HG02885 (cell line): ENCODE measurements at regions not wholly inside any gene's neighbourhood (a gene's known extent, or its start where the extent isn't known, plus 50 kb on each side); places are given as distances from the start of the nearest gene placed in this dataset.

Experiments
- ATAC-seq: cut with Tn5 transposase; IDR thresholded peaks from one replicate; pipeline ENCODE4 v1.9.1; 2021; ENCODE audit warnings: mild to moderate bottlenecking; ENCODE audit not compliant: unreplicated experiment, poor library complexity

DNA sequence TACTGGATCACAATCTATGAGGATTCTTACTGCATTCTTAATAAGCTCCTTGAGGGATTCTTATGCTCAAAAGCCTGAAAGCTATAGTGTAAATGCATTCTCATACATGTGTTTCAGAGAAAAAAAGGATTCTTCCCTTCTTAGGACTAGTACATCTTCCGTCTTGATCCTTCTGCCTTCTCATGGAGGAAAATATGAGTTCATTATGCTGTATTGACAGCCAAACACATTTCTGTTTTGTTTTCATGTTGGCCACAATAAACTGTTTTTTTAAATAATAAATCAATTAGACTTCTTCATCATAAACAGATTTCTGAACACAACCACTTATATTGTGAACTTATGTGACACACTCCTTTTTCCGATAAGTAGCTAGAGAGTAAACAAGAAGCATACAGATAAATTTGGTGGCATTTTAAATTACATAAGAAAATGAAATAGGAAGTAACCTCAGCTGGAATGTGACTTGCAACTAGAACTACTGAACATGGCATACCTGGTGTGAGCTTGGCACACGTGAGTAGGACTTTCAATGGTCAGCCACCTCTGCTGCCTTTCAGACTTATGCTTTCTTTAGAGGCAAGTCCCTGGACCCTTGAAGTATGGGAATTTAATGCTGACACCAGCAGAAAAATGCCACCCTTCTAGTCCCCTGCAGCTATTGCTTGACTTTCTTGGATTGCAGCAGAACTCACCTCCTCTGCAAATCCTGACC lies 350.4 kb downstream of the BCKDHB start:
- no peak for ATAC-seq

DNA sequence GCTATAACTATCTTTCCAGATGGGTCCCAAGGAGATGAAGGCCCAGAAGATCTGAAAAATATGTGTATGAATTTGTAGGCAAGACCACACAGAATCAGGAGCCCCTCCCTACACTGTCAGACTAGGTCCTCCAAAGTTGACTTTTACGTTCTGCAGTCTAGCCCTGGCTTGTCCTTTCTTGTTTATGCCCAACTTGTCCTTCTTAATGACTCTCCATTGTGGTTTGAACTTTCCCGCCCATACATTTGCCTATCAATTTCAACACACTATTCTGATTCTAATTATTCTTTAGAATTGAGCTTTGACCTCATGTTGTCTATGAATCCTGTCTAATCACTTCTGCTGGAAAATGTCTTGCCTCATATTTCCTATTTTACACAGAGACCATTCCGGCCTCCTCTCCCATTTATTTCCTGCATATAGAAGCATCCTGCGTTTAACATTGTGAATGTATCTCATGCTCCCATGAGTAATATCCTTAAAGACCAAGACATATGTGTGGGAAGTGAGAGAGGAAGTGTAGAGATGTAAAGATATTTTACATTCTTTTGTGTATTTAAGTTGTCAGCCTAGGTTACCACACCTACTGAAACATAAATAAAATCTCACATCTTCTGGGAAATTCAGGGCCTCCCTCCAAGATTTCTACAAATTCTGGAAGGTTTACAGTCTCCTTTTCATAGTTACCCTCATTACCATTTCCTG lies 348.3 kb downstream of the BCKDHB start:
- no peak for ATAC-seq

DNA sequence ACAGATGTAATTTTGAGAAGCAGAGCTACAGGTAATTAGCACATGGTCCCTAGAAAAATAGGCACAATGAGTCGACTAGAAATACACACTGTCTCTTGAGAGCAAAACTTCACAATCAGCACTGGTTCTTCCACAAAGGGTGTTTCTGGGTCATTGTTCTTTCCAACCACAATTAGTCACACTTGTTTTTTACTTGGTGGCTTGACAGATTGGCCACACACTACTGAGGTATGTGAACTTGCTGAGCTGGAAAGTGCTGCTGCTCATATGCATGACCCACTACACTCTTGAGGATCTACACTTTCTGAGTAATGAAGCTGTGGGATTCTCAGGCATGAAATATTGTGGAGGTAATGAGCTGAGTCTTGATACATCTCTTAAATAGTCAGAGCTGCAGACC lies 347.7 kb downstream of the BCKDHB start:
- ATAC-seq, result peak; percentile 82

DNA sequence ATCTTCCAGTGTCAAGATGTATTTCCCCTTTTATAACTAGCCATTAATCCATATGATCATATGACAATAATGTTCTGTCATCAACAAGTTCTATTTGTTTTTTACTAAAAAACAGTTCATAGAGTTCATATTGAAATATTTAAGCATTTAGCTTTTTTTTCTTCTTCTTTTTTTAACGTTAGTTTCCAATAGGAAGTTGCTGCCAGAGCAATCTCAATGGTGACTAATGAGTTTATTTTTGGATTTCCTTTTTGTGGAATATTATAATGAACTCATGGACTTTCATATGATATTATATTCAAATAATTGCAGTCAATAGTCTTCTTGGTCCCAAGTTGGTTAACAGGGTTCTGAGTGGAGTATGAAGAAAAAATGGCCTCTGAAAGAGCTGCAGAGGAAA lies 343.3 kb downstream of the BCKDHB start:
- ATAC-seq, result no peak

DNA sequence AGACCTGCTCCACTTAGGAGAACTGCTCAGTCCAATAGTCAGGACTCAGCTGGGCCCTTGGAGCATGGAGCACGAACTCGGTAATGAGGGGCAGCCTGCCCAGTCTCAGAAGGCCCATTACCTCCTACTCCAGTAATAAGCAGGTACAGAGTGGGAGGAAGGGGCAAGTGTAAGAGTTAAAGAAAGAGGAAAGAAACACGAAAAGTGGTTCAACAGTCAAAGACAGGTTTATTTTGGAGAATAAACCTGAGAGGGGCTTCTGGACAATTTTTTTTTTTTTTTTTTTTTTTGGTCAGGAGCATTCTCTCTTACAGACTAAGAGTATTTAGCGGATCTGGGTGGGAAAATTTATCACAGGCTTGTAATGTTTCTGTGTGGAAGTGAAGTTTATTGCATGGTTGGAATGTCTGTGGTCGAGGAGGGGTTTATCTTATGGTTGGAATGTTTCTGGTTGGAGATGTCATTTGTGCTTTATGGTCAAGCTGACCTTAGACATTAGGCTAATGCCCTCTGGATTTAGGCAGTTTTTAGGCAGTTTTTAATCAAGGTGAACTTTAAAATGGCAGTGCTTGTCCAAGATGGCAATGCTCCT lies 340.1 kb downstream of the BCKDHB start:
- ATAC-seq, result no peak

DNA sequence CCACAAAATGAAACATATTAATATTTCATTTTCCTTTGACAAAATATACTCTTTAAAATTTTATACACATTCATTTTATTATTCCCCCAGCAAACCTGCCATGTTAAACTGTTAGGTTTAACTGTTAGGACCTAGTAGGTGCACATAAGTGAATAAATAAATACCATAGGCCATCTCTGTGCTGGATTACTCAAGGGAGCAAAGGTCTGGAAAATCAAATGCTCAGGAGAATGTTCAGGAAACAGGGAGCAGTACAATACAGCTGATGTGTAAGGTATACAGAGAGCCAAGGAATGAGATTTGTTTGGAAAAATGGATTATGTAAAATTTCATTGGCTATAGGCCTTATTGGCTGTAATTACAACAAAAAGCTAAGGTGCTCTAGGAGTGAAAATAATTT lies 339.3 kb downstream of the BCKDHB start:
- ATAC-seq, result no peak

DNA sequence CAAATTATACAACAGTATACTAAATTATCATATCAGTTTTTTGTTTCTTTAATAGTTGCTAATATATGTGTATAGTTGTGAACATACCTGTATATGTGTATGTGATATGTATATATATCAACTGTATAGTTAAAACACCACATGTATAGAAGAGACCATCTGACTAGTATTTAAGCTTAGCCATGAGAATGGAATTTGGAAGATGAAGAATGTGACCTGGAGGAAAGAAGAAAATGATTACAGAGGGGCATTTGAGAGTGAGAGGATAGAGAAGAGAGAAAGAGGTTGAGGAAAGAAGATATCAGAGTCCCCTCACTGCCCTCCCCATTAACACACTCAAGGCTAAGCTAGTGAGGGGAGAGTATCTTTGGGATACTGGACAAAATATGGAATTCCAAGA lies 335.9 kb downstream of the BCKDHB start:
- ATAC-seq, result no peak

DNA sequence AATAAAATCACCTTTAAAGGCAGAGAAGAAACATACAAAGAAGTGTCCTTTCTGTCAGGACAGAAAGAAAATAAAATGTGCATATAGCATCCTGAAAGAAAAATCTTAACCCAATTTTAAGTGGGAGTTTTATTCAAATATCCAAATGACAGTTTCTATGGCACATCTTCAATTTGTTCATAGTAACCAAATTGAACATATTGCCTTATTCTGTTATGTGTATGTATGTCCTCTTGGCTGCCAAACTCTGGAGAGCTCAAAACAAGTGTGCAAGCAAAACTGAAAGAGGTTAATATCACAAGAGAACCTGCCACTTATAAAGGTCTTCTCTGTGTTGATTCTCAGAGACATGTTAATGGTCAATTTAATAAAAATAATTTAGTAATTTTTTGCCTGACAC lies 334.7 kb downstream of the BCKDHB start:
- no peak for ATAC-seq

DNA sequence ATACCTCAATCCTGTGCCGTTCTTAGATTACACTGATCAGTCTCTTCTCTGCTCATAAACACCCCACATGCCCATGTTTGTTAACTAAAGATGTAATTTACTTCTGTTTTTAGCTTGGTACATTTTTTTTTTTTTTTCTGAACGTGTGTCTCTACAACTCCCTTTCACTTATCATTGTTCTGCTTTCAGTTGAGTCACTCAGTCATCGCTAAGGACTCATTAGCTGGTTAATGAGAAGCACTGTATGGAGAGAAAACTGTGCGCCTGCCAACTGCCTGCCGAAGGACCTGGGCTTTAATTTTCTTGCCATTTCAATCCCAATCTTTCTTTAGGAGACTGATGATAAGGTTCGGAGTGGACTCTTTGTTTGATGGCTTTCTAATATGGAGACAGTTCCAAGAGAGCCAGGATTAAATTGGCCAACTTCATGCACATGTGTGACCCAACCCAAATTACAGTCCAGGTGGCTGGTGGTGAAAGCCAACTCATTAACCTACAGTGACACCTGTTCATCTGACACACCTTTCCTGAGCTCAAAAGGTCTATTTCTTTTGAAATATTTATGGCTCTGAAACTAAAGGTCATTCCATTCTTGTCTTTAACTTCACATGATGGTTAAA lies 334.1 kb downstream of the BCKDHB start:
- ATAC-seq, result no peak

DNA sequence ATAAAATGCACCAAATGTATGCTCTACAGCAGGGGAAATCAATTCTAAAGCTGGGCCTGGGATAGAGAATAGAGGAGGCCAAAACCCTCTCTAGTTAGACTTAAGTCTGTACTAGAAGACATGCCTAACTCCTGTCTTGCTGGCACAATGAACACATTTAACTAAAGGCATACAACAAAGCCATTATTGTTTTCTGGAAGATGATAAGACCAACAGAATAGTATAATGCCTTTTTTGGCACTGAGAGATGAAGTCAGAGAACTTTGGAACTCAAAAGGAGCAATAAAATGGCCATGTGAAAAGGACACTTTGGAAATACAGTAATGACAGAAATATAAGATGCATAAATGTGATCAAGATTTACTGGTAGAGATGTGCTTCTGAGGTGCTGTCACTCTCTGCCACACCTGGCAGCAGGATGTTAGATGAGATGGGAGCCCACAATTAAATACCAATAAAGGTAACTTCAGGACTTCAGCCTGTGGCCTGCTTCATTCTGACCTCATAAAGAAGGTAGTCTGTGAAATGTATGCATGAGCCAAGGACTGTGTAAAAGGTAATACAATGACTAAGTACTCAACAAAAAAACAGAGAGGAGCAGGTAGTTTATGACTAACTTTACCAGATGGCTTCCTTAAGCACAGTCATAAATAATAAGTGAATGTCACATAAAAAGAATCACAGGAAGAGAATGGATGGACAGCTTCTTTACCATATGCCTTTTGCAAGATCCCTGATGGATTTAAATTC lies 333.4 kb downstream of the BCKDHB start:
- ATAC-seq, result no peak

DNA sequence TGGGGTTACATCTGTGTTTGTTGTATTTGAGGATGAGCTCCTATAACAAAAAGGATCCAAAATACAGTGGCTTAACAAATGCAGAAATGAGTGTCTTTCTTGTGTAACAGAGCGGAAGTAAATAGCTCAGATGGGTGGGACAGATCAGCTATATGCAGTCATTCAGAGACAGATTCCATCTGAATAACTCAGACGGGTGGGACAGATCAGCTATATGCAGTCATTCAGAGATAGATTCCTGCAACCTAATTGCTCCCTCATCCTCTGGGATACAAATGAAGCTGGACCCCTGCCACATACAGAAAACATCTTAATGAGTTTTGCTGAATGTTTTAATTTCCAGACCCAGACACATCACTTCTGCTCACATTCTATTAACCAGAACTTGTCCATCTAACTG lies 332.3 kb downstream of the BCKDHB start:
- no peak for ATAC-seq

DNA sequence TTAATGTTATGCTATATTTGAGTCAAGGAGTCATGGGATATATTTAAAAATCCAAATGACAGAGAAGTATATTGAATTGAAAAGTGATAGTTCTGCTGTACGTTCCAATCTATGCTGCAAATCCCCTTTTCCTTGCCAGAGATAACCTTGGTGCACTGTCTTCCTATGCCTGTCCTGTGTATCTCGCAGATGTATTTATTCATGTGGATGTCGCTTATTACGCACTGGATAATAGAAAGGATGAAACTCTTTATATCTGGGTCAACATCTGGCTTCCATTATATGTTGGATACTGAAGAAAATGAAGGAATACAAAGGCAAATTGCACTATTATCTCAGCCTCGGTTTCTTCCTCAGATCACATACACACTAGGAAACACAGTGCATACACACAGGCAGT lies 331.3 kb downstream of the BCKDHB start:
- no peak for ATAC-seq

DNA sequence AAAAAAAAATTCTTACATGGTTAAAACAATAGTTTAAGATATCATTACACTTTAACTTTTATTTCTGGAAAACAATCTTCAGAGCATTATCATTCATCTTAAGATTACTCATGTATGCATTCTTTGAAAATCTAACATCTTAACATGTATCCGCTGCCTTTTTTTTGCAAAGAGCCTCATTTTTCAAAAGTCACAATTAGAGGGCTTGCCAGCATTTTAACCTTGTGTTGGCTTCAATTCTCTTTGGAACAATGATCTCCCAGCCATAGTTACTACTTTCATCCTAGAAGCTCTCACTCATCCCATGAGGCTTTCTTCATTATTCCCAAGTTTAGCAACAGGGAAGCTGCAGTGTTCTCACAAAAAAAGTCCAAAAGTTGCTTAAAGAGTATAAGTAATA lies 330.8 kb downstream of the BCKDHB start:
- no peak for ATAC-seq

DNA sequence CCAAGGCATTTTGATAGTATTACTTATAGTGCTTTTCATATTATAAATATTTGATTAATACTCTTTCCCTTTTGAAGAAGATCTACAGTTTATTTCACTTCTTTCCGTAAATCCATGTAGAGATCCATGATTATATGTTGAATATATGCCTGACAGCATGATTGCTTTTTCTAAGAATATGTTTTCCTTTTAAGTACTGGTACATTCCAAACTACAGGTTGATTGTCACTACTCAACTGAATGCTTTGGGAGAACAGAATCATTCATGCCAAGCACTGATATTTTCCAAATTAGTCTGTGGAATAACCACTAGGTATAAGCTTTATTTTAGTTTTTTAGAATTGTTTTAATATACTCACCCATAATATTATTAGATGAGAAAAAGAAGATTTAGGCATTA lies 330.2 kb downstream of the BCKDHB start:
- no peak for ATAC-seq

DNA sequence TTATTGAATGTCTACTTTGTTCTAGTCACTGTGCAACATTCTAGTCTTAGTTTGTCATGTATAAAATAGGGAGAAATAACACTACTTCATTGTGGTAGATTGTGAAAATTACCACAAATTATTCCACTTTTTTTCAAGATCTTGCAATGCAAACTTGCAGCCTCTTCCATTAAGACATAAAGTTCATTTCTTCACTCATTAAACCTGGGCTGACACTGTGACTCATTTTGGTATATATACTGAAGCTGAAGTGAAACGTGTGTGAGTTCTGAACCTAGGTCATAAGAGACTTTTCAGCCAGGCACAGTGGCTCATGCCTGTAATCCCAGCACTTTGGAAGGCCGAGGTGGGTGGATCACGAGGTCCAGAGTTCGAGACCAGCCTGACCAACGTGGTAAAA lies 329.0 kb downstream of the BCKDHB start:
- no peak for ATAC-seq

DNA sequence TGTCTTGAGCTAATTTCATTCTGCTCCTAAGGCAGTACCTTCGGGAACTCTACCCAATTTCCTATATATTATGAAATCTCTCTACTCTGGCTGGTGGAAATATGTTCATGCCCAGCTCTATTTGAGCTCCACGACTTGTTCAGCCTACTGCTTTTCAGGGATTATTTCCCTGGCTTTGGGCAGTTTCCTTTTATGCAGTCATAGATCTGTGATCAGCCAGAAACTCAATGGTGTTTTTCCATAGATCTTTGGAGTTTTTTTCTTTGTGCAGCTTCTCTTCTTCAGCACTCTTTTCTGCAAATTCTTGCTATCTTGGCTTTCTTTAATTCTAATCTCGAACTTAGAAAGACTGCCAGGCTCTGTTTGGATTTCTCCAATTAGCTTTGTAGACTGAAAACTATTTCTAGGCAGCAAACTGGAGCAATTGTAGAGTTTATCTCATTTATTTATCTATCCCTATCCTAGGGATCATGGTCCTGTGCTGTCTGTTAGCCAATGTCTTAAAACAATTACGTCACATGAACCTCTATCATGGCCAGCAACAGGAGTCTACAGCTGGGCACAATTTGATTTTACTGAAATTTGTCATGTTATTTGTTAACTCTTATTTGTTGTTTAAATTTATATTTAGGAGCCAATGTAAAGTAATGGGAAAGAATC lies 328.4 kb downstream of the BCKDHB start:
- no peak for ATAC-seq

DNA sequence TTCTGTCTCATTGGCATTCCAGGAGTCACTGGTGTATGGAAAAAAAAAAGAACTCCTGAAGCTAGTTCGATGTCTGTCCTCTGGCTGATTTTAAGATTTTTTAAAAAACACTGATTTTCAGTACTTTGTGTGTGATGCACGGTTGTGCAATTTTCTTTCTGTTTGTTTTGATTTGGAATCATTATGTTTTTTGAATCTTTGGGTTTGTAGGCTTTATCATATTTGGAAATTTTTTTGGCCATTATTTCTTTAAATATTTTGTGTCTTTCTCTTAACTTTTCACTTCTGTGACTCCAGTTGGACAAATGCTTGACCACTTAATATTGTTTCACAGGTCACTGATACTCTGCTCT lies 327.2 kb downstream of the BCKDHB start:
- no peak for ATAC-seq

DNA sequence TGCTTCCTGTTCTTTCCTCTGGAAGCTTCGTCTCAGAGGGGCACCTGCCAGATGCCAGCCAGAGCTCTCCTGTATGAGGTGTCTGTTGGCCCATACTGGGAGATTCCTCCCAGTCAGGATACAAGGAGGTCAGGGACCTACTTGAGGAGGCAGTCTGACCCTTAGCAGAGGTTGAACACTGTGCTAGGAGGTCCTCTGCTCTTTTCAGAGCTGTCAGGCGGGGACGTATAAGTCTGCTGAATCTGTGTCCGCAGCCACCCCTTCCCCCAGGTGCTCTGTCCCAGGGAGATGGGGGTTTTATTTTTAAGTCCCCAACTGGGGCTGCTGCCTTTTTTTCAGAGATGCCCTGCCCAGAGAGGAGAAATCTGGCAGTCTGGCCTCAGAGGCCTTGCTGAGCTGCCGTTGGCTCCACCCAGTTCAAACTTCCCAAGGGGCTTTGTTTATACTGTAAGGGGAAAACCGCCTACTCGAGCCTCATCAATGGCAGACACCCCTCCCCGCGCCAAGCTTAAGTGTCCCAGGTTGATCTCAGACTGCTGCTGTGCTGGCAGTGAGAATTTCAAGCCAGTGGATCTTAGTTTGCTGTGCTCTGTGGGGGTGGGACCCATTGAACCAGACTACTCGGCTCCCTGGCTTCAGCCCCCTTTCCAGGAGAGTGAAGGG lies 326.7 kb downstream of the BCKDHB start:
- ATAC-seq, result no peak

DNA sequence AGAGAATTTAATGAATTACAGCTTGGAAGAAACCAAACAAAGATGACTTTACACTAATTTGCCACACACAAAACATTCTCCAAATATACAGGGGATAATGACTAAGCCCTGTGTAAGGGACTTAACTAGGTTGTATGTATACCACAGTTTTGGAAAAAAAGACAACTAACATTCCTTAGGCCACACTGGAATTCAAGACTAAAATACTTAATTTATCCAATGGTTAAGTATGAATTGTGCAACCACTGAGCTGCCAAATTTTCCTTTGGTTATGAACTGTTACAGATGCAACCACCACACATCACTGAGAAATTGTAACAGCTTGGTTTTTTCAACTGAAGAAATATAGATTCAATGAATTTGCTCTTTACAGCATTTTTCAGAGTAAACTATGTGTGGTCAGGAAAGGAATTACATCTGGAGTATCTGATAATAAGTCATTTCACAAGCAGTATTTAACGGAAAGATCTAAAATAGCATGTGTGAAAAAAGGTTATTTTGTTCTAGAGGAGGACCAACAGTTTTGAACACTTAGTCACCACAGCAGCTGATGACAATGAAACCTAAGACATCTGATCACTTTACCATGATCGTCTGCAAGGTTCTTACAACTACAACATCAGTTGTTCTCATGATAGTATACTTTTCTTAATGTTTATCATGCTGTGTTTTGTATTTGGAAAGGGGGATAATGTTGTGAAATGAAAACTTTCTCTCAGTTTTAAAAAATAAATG lies 318.8 kb downstream of the BCKDHB start:
- no peak for ATAC-seq
